Ovary (tissue), 3 donors: ENCODE measurements at regions not wholly inside any gene's neighbourhood (a gene's known extent, or its start where the extent isn't known, plus 50 kb on each side); places are given as distances from the start of the nearest gene placed in this dataset.

Source experiments
- CTCF ChIP-seq, 3 donors: fragments of 450-650 bp in 2 of 3; fragments of 200-600 bp in 1 of 3; IDR thresholded peaks; one replicate each; pipeline versions ENCODE4 v1.5.1 to v1.8.0; 2016 to 2022; ENCODE audit warnings: antibody characterized with exemption in 3 of 3, mild to moderate bottlenecking in 1 of 3
- EP300 ChIP-seq: sonication (generic); formaldehyde crosslinking; IDR thresholded peaks from one replicate; pipeline ENCODE4 v1.6.1; 2017; ENCODE audit warnings: antibody characterized with exemption
- POLR2A ChIP-seq: fragments of 450-650 bp; IDR thresholded peaks from one replicate; pipeline ENCODE4 v1.6.1; 2017; ENCODE audit warnings: antibody characterized with exemption, mild to moderate bottlenecking, moderate library complexity
- donor health status: DM: no; HTN: no; CAD: no.

DNA sequence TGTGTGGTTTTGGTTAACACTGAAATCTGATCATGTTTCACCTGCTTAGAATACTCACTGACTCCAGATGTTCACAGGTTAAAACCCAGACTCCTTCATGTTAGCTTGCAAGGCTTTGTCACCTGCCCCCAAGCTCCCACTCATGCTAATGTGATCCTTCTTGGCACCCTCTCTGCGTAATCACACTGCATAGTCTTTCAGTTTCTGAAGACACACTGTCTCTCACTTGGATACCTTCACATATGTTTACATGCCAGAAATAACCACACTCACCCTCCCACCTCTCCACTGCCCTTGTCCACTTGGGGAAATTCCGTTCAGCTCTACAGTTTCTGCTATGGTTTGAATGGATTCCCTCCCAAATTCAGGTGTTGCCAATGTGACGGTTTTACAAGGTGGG, 234.7 kb upstream of the SASH1 start:
- no peak for TF ChIP-seq POLR2A
- no peak for TF ChIP-seq CTCF (IDR thresholded peaks at IDR 0.05)
- no peak for TF ChIP-seq EP300
